ENCODE measurements at regions not wholly inside any gene's neighbourhood (a gene's known extent, or its start where the extent isn't known, plus 50 kb on each side); places are given as distances from the start of the nearest gene placed in this dataset.

DNA sequence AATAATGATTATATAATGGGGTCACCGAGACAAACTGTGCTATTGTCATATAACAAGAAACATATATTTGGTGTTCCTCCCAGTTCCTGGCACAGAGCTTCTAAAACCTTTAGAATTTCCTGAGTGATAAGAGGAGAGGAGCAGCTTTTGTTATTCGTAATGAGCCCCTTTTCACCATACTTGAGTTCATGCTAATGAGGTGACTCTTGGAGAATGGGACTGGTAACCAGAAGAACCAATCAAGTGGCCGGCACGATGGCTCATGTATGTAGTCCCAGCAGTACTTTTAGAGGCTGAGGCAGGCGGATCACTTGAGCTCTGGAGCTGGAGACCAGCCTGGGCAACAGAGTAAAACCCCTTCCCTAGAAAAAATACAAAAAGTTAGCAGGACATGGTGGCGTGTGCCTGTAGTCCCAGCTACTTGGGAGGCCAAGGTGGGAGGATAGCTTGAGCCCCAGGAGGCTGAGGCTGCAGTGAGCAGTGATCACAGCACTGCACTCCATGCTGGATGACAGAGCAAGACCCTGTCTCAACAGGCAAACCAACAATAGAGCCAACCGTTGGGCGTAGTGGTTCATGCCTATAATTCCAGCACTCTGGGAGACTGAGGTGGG lies 62.7 kb upstream of the FTH1 start:
- intact Hi-C loops (cut with micrococcal nuclease) = no loop called here

GRCh38 chr11:62026739-62027370 lies 59.4 kb upstream of the FTH1 start:
- intact Hi-C loops (cut with micrococcal nuclease) = loop anchor here (5.0 kb wide), 1 partner anchor 95 kb away; the partner anchor contains the start of gene INCENP

DNA sequence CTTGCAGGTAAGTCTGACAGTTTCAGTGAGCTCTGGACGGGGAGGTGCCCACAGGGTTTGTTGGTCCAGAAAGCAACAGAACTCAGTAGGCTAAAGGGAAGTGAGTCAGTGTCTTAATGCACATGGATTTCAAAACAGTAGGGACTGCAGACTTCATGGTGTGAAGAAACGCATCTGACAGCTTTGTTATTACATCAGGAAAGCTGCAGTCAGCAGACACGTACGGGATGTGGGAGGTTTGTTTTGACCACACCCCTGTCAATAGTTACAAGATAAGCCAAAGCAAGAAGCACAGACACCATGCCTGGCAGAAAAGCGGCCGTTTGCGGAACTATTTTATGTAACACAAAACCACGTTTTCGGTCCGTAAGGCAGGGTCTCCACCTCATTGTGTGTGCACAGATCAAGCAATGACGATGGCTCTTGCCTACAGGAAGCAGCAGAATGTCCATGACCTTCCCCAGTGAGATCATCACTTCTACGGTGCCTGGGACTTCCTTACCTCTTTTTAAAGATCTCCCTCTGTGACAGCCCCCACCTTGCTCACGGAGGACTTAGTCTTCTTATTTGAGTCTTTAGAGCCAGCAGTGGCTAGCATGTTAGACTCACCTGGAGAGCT lies 58.2 kb upstream of the FTH1 start:
- intact Hi-C loops (cut with micrococcal nuclease) = loop anchor here (1.0 to 5.0 kb wide), 4 partner anchors 53 to 233 kb away; partner anchors contain the start of genes FEN1, FTH1, INCENP and TMEM258

GRCh38 chr11:62024936-62025486 lies 57.6 kb upstream of the FTH1 start:
- intact Hi-C loops (cut with micrococcal nuclease) = loop anchor here (1.0 to 5.0 kb wide), 4 partner anchors 53 to 232 kb away; partner anchors contain the start of genes FEN1, FTH1, INCENP and TMEM258

DNA sequence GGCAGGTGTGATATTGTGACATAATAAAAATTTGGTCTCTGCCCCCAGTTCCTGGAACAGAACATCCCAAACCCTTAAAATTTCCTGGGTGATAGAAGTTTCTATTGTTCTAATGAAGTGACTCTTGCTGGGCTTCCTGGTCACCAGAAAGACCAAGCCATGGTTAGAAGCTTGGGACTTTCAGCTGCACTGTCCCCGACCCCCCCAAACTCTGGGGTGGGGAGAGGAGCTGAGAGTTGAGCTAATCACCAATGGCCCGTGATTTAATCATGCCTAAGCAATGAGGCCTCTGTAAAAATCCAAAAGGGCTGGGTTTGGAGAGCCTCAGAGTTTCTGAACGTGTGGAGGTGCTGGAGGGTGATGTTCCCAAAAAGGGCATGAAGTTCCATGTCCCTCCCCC lies 54.8 kb upstream of the FTH1 start:
- intact Hi-C loops (cut with micrococcal nuclease) = no loop called here

- intact Hi-C loops (cut with micrococcal nuclease) = no loop called here
Observed at GRCh38 chr11:62020661-62021060, 53.2 kb upstream of the FTH1 start.

GRCh38 chr11:62018981-62019664 lies 51.7 kb upstream of the FTH1 start:
- intact Hi-C loops (cut with micrococcal nuclease) = no loop called here

DNA sequence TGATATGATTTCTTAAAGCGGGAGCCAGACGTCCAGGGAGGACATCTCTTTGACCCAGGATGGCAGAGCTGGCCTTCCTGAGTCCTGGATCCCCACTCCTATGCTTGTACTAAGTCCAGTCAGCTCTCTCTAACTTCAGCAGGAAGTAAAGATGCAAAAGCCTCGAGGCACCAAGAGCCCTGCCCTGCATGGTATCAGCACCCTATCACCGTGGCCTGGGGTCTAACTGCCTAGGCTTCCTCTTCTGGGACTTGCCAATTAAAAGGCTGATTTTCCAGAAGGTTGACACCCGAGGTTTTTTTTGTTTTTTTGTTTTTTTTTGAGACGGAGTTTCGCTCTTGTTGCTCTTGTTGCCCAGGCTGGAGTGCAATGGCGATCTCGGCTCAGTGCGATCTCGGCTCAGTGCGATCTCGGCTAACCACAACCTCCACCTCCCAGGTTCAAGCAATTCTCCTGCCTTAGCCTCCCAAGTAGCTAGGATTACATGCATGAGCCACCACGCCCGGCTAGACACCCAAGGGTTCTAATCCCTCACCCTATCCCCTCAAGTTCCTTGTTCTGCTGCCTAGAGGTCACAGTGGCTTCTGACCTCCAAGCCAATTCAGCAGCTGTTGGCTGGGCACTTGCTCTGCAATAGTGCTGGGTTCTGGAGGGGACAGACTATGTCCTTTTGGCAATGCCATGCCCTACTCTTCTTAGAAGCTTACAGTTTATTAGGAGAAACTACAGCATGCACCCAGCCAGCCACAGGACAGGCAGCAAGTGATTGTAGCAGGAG lies 50.6 kb upstream of the FTH1 start:
- intact Hi-C loops (cut with micrococcal nuclease) = no loop called here

All from T-helper 2 cell treated with Interferon-gamma antibody and Interleukin-4, amounts not matched to agents 100 ng/mL and 5 ng/mL, for 36 hours (primary cell).